Kidney epithelial cell (primary cell): ENCODE measurements at regions not wholly inside any gene's neighbourhood (a gene's known extent, or its start where the extent isn't known, plus 50 kb on each side); places are given as distances from the start of the nearest gene placed in this dataset.

Experiments used
- DNase-seq: peaks from one replicate; pipeline ENCODE4 v3.0.0-alpha.2; 2010; ENCODE audit warnings: low read depth
- H3K27me3 ChIP-seq: 2 replicates; pipeline ENCODE4 v1.6.0; 2011; ENCODE audit warnings: low read length; ENCODE audit not compliant: control insufficient read depth, insufficient read depth
- H3K36me3 ChIP-seq: 2 replicates; pipeline ENCODE4 v1.5.1; 2011; ENCODE audit warnings: low read length; ENCODE audit not compliant: control insufficient read depth, insufficient read depth
- H3K4me3 ChIP-seq: 2 replicates; pipeline ENCODE4 v1.5.1; 2011; ENCODE audit warnings: low read depth, mild to moderate bottlenecking, control low read depth, low read length
- TF ChIP-seq, protein P1 (sequence below): IDR thresholded peaks from 2 replicates; pipeline ENCODE4 v1.5.1; 2011; ENCODE audit warnings: mild to moderate bottlenecking, moderate library complexity, low read length, control low read depth, inconsistent platforms; ENCODE audit not compliant: insufficient read depth, poor library complexity, severe bottlenecking

- H3K36me3 ChIP-seq: no peaks in the 10 kb centered on the region
- no peak overlapping the region for H3K4me3 ChIP-seq
- DNase-seq: no peak
- TF ChIP-seq, protein P1, sequence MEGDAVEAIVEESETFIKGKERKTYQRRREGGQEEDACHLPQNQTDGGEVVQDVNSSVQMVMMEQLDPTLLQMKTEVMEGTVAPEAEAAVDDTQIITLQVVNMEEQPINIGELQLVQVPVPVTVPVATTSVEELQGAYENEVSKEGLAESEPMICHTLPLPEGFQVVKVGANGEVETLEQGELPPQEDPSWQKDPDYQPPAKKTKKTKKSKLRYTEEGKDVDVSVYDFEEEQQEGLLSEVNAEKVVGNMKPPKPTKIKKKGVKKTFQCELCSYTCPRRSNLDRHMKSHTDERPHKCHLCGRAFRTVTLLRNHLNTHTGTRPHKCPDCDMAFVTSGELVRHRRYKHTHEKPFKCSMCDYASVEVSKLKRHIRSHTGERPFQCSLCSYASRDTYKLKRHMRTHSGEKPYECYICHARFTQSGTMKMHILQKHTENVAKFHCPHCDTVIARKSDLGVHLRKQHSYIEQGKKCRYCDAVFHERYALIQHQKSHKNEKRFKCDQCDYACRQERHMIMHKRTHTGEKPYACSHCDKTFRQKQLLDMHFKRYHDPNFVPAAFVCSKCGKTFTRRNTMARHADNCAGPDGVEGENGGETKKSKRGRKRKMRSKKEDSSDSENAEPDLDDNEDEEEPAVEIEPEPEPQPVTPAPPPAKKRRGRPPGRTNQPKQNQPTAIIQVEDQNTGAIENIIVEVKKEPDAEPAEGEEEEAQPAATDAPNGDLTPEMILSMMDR: no peak
- H3K27me3 ChIP-seq: peaks cover 4% of the 10 kb centered on the region
These were observed 131.1 kb downstream of the OLFM1 start for GRCh38 chr9:135218331-135219225.

DNA sequence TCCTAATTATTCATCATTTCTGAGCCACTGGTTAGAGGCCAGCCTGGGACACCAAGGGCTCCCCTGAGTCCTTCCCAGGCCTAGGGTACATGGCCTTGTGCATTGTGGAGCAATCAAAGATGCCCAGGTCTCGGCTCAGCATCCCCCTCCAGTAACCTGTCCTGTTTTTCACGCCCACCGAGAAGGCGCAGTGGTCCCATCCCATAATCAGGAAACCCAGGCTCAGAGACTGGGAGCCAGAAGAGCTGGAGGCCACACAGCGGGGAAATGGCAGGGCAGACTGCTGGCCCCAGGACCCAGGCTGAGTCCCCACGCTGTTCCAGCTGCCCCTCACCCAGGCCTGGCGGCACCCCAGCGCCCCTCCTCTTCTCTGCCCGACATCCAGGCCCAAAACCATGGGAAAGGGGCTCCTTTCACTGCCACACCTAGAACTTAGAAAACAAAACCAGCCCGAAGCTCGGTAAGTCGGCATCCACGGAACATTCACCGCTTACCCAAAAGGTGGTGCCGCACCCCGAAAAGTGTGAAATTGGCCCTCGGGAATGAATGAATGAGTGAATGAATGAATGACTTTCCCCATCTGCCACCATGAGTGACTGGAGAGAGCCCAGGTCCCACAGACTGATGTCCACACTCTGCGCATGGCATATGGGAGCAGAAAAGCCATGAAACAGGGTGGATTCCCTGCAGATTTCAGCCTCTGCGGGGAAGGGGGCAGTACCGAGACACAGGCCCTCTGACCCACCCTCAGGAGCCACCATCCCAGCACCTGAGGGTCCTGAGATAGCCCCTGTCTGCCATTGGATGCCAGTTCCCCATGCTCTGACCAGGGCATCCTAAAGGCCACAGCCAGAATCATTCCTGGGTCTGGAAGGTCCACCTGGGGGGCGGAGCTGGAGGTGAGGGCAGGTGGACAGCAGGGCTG is 132.5 kb downstream of the OLFM1 start:
- DNase-seq: no peak
- TF ChIP-seq, protein P1: no peak
- Histone ChIP-seq H3K36me3 (no peaks in the 10 kb centered on the region), H3K27me3 (peaks cover 4% of the 10 kb centered on the region), H3K4me3 (no peak overlapping the region)

GRCh38 chr9:135220601-135221575 is 133.4 kb downstream of the OLFM1 start:
- H3K27me3 ChIP-seq: peaks cover 4% of the 10 kb centered on the region
- no peak overlapping the region for H3K4me3 ChIP-seq
- TF ChIP-seq, protein P1: no peak
- H3K36me3 ChIP-seq: no peaks in the 10 kb centered on the region
- DNase-seq: no peak

DNA sequence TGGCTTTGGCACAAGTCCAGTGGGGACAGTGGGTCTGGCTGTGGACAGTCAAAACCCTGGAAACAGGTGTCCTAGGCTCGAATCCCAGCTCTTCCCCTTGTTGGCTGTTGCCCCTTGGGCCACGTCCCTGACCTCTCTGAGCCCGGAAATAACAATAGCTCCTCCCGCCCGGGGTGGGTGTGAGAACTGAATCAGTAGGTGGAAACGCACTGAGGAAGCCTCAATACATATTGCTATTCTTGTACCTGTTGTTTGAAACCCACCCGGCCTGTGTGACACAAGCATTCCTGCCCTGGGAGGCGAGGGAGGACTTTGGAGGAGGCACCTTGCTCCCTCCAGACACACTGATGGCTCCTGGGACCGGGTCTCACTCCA is 134.1 kb downstream of the OLFM1 start:
- Histone ChIP-seq H3K4me3 (no peak overlapping the region), H3K36me3 (no peaks in the 10 kb centered on the region), H3K27me3 (peaks cover 4% of the 10 kb centered on the region)
- no peak for DNase-seq
- TF ChIP-seq, protein P1: no peak

DNA sequence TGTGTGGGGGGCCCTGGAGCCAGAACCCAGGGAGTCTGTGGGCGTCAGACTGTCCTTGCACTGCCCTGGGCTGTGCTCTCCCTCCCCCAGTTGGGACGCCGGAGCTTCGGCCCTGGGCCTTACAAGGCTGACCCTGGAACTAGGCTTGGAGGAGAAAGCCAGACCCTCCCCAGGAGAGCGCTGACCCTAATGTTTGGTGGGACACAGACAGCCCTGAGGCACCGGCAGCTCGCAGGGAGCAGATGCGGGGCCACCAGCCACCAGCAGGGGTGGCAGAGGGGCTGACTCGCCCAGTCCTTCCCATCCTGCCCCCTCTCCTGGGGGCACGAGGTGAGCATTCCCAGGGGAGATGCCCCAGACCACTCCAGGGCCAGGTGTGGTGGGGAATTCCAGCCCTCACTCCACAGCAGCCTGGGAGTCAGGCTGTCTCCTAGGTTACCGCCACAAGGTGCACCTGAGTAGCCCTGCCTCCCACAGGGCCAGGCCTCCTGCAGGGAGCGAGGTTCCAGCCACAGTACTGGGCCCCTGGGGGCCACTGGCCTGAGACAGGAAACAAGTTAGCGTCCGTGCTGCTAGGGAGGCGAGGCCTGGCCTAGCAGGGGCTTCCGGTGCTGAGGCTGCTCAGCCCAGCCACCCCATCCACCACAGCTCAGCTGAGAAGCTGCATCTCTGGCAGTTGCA is 134.6 kb downstream of the OLFM1 start:
- TF ChIP-seq, protein P1: no peak
- H3K36me3 ChIP-seq: no peaks in the 10 kb centered on the region
- no peak for DNase-seq
- H3K4me3 ChIP-seq: no peak overlapping the region
- peaks cover 4% of the 10 kb centered on the region for H3K27me3 ChIP-seq
